ENCODE measurements at regions not wholly inside any gene's neighbourhood (a gene's known extent, or its start where the extent isn't known, plus 50 kb on each side); places are given as distances from the start of the nearest gene placed in this dataset.

DNA sequence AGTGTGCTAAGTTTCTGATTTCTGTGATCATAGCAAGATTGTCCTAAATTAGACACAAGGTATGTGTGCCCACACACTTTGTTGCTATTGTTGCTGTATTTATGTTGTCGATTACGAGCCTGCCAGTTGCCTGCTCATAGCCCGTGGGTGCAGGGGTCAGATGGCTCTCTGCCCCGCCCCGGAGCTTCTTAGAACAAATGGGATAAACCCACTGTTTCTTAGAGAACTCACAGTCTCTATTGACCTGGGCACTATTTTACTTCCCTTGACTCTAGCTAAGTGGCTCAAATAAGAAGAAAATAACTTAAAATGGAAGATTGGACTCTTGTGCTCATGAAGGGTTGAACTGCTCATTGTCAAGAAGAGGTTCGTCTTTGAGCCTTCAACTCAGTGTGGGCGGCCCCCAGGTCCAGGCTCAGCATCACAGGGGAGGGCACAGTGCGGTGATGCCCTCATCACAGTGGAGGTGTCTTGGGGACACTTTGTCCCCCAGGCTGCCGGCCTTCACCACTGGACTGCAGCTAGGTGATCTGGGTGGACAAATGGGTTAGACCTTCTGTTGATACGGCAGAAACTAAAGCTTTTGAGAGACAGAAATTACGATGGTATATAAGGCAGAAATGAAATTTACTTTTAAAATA lies 155.5 kb downstream of the TENT4A start:
- Mint-ChIP-seq H3K4me3 (no peak overlapping the region), H3K36me3 (no peaks in the 10 kb centered on the region), H3K27ac (no peak overlapping the region), H3K4me1 (ENCODE audit: low read depth in 2 of 2) (no peaks in the 10 kb centered on the region), H3K9me3 (no peaks in the 10 kb centered on the region), H3K27me3 (no peaks in the 10 kb centered on the region)
- DNase-seq (ENCODE audit: low spot score), result no peak
- ATAC-seq, result no peak

DNA sequence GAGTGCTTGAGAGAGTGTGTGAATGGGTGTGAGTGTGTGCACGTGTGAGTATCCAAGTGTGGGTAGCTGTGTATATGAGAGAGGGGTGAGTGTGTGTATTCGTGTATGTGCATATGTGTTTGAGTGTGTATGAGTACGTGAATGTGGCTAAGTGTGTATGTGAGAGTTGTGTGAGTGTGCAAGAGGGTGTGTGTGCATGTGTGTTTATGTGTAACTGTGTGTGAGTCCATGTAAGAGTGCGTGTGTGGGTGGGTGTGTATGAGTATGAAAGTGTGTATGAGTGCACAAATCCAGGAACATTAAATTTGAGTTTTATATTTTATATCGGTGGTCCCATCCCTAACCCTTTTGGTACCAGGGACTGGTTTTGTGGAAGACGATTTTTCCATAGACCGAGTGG lies 156.4 kb downstream of the TENT4A start:
- Mint-ChIP-seq H3K27ac (no peak overlapping the region), H3K36me3 (no peaks in the 10 kb centered on the region), H3K9me3 (no peaks in the 10 kb centered on the region), H3K4me1 (ENCODE audit: low read depth in 2 of 2) (no peaks in the 10 kb centered on the region), H3K27me3 (no peaks in the 10 kb centered on the region), H3K4me3 (no peak overlapping the region)
- DNase-seq (ENCODE audit: low spot score), result no peak
- ATAC-seq, result peak in 1 of 2 donors; percentile 34

DNA sequence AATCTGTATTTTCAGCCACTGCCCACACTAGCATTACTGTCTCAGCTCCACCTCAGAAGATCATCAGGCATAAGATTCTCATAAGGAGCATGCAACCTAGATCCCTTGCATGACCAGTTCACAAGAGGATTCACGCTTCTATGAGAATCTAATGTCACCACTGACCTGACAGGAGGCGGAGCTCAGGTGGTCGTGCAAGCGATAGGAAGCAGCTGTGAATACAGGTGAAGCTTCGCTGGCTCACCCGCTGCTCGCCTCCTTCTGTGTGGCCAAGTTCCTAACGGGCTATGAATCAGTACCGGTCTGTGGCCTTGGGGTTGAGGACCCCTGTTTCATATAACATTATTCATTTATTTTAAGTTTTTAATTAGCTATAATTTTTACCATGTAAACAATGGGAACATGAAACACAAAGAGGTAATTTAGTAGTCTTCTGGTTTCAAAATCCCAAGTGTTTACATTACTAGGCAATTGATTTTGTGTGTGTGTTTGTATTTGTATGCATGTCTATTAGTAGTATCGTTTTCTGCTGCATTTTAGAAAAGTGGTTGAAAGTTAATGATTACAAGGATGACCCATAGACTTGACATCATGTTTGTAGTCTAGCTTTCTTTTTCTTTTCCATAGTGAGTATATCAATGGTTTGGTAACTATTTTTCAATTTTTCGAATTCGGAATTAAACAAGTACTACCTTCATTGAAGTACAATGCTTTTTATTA lies 159.4 kb downstream of the TENT4A start:
- Mint-ChIP-seq H3K27ac (no peak overlapping the region), H3K36me3 (no peaks in the 10 kb centered on the region), H3K4me1 (ENCODE audit: low read depth in 2 of 2) (no peaks in the 10 kb centered on the region), H3K27me3 (no peaks in the 10 kb centered on the region), H3K4me3 (no peak overlapping the region), H3K9me3 (no peaks in the 10 kb centered on the region)
- ATAC-seq (no peak), DNase-seq (ENCODE audit: low spot score) (no peak)

DNA sequence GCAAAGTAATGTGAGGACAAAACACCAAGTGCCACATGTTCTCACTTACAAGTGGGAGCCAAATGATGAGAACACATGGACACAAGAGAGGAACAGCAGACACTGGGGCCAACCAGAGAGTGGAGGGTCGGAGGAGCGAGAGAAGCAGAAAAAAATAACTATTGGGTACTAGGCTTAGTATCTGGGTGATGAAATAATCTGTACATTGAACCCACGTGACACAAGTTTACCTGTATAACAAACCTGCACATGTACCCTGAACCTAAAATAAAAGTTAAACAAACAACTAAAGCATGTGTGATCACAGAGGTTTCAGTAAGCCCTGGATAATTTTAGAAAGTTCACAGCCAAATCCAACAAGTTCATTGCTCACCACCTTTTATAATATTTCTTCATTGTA lies 160.1 kb downstream of the TENT4A start:
- Mint-ChIP-seq H3K9me3 (no peaks in the 10 kb centered on the region), H3K27me3 (no peaks in the 10 kb centered on the region), H3K4me3 (no peak overlapping the region), H3K36me3 (no peaks in the 10 kb centered on the region), H3K27ac (no peak overlapping the region), H3K4me1 (ENCODE audit: low read depth in 2 of 2) (no peaks in the 10 kb centered on the region)
- DNase-seq (ENCODE audit: low spot score) (no peak), ATAC-seq (no peak)

DNA sequence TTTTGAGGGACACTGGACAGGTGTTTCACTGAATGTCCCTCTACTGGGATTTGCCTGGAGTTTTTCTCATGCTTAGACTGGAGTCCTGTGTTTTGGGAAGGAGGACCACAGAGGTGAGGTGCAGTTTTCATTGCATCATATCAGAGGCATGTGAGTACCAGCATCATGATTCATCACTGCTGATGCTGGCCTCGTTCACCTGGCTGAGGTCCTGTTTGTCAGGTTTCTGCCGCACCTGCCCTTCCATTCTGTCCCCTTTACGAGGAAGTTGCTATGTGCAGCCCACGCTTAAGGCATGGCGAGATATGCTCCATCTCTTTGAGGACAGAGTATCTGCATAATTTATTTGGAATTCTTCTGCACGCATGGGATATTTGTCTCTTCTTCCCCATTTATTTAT lies 162.1 kb downstream of the TENT4A start:
- no peak for ATAC-seq
- Mint-ChIP-seq H3K27ac (no peak overlapping the region), H3K4me3 (no peak overlapping the region), H3K36me3 (no peaks in the 10 kb centered on the region), H3K4me1 (ENCODE audit: low read depth in 2 of 2) (no peaks in the 10 kb centered on the region), H3K9me3 (no peaks in the 10 kb centered on the region), H3K27me3 (no peaks in the 10 kb centered on the region)
- DNase-seq (ENCODE audit: low spot score), result no peak

DNA sequence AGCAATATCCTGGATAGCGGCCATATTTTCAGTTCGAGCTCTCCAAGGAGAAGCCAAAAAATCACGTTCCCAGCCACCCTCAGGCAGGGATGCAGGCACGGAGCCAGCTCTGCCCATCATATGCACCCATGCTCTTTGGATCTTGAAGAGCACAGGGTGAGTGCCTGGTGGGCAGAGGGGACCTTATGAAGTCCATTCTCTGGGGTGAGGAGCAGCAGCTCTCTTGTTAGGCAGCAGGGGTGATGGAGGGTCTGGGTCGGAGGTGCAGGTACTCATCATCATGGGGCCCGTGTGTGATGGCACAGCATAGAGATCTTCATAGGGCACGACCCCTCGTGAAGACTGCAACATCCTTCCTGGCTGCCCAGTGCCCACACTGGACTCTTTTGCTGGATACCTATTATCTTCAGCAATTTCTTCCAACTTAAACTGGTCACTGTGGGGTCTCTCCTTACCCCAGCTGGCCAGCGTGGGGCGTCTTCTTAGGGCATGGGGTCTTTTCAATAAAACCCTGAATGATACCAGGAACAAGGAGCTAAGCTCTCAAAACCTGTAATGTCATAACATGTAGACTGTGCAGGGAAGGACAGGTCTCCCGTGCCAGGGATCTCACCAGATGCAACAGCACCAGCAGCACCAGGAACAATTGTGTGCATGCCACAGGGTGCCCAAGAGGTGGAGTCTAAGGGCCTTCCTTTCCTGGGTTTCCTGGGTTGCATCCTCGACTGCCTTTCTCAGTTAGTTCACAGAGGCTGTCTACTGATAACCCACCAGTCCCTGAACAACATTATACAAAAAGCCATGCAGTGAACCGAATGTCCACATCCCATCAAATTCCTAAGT lies 165.0 kb downstream of the TENT4A start:
- H3K36me3 Mint-ChIP-seq, result no peaks in the 10 kb centered on the region
- DNase-seq (ENCODE audit: low spot score) (no peak), ATAC-seq (no peak)
- H3K27ac Mint-ChIP-seq, result no peak overlapping the region
- no peak overlapping the region for H3K4me3 Mint-ChIP-seq
- H3K4me1 Mint-ChIP-seq (ENCODE audit: low read depth in 2 of 2), result no peaks in the 10 kb centered on the region
- no peaks in the 10 kb centered on the region for H3K27me3 Mint-ChIP-seq
- H3K9me3 Mint-ChIP-seq, result no peaks in the 10 kb centered on the region

DNA sequence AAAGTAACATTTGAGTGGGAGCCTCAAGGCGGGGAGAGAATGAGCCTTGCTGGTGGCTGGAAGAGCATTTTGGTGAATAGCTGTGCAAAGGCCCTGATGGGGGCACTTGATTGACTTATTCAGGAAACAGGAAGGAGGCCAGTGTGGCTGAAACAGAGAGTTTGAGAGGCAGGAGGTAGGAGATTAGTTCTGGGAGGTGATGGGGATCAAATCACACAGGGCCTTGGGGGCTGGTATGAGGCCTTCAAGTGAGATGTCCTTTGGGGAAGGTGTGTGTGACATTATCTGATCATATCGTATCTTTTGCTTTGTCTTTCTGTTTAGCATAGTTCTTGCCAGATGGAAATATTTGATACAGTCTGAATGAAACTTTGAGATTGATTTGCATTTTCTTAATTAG lies 172.3 kb downstream of the TENT4A start:
- ATAC-seq, result no peak
- Mint-ChIP-seq H3K27me3 (peaks cover 0 to 6% of the 10 kb centered on the region in 2 donors), H3K9me3 (peaks cover 24% of the 10 kb centered on the region), H3K4me1 (ENCODE audit: low read depth in 2 of 2) (no peaks in the 10 kb centered on the region), H3K27ac (no peak overlapping the region), H3K36me3 (peaks cover 12% of the 10 kb centered on the region), H3K4me3 (no peak overlapping the region)
- no peak for DNase-seq (ENCODE audit: low spot score)

DNA sequence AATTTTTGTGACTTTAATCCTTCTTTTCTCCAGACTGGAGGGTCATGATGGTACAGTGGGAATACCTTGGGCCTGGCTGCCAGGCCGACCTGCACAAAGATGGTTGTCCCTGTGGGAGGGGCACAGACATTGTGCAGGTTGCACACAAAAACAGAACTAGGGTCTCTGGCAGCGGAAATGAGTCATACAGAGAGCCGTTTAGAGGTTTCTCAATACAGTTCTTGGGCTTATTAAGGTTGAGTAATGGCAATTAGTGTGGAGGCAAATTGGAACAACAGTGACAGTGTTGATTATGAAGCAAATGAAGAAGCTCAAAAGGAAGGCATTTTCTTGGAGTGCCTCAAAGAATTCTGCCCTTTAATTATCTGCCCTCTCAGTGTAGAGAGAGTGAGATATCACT lies 173.6 kb downstream of the TENT4A start:
- Mint-ChIP-seq H3K4me3 (no peak overlapping the region), H3K4me1 (ENCODE audit: low read depth in 2 of 2) (no peaks in the 10 kb centered on the region), H3K36me3 (peaks cover 12% of the 10 kb centered on the region), H3K27me3 (peaks cover 0 to 6% of the 10 kb centered on the region in 2 donors), H3K27ac (no peak overlapping the region), H3K9me3 (peaks cover 24% of the 10 kb centered on the region)
- DNase-seq (ENCODE audit: low spot score), result no peak
- no peak for ATAC-seq

DNA sequence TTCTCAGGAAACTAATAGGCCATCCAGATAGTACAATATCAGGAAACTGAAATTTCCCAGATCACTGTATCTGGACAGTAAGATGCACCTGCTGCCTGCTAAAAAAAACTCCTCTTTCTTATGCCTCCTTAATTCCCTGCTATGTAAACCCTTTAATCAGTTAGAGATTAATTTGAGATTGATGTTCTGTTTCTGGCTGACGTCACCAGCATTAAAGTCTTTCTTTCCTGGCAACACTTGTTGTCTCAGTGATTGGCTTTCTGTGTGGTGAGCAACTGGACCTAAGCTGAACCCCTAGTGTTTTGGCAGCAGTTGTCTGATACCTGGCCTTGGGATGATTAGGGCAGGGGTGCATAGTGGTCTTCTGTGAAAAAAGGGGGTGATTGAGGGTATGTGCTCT lies 175.8 kb downstream of the TENT4A start:
- no peak overlapping the region for H3K4me3 Mint-ChIP-seq
- H3K9me3 Mint-ChIP-seq, result peaks cover 24% of the 10 kb centered on the region
- DNase-seq (ENCODE audit: low spot score), result no peak
- ATAC-seq, result no peak
- peaks cover 12% of the 10 kb centered on the region for H3K36me3 Mint-ChIP-seq
- H3K27ac Mint-ChIP-seq, result no peak overlapping the region
- no peaks in the 10 kb centered on the region for H3K4me1 Mint-ChIP-seq (ENCODE audit: low read depth in 2 of 2)
- peaks cover 0 to 19% of the 10 kb centered on the region in 2 donors for H3K27me3 Mint-ChIP-seq

DNA sequence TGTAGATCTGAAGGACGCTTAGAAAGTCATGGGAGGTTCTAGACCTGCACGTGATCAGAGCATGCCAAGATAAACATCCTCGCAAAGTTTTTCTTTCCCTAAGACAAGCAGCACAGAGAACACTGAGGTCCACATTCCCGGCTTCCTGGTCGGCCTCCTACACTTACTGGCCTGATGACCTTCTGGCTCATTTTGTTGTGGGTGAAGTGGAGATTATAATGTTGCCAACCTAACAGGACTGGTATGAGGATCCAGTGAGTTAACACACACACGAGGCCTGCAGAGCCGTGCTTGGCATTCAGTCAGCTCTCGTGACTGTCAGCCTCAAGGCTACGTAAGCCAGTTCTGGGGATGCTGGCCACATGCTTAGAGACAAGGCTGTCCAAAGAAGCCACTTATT lies 186.0 kb downstream of the TENT4A start:
- Mint-ChIP-seq H3K36me3 (no peaks in the 10 kb centered on the region), H3K9me3 (peaks cover 8% of the 10 kb centered on the region), H3K4me1 (ENCODE audit: low read depth in 2 of 2) (no peaks in the 10 kb centered on the region), H3K27ac (no peak overlapping the region), H3K4me3 (no peak overlapping the region), H3K27me3 (peaks cover 2 to 11% of the 10 kb centered on the region in 2 donors)
- ATAC-seq (no peak), DNase-seq (ENCODE audit: low spot score) (no peak)

DNA sequence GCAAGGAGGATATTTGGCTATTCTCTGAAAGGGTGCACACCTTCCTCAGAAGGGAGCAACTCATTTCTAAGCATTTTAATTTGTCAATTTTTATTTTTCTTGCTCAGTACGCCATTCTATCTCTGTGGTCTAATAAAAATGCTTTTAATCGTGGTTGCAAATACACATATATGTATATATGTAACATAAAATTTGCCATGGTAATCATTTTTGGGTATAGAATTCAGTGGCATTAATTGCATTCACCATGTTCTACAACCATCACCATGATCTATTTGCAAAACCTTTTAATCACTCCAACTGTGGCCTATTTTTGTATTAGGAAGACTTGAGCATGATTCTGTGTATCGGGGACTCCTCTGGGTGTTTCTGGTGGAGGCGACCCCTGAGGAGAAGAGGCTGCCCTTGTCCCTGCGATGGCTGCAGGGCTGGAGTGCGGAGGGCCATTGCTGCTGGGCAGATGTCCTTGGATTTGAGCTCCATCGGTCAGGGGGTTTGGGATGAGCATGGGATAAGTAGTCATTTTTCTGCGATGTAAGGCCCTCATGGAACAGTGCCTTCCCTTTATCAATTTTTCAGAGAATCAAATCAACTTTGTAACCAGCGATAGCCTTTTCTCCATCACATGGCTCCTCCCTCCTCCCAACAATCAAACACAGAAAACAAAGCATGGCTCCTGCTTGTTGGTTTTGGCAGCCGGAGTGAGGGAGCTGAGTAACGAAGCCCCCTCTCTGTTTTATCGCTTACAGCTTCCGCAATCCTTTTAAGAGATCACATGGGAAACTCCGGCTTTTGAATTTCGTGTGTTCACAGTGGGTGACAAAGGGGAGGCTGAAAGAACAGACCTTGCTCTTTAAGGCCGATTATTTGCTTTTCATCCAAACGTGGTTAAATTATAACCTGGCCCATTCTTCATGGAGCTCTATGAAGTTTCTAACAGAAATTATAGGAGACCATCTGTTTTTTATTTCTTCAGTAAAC lies 187.3 kb downstream of the TENT4A start:
- H3K27me3 Mint-ChIP-seq, result peaks cover 2 to 11% of the 10 kb centered on the region in 2 donors
- H3K27ac Mint-ChIP-seq, result no peak overlapping the region
- no peaks in the 10 kb centered on the region for H3K4me1 Mint-ChIP-seq (ENCODE audit: low read depth in 2 of 2)
- no peak overlapping the region for H3K4me3 Mint-ChIP-seq
- no peak for ATAC-seq
- no peaks in the 10 kb centered on the region for H3K36me3 Mint-ChIP-seq
- H3K9me3 Mint-ChIP-seq, result peaks cover 8% of the 10 kb centered on the region
- DNase-seq (ENCODE audit: low spot score), result no peak

DNA sequence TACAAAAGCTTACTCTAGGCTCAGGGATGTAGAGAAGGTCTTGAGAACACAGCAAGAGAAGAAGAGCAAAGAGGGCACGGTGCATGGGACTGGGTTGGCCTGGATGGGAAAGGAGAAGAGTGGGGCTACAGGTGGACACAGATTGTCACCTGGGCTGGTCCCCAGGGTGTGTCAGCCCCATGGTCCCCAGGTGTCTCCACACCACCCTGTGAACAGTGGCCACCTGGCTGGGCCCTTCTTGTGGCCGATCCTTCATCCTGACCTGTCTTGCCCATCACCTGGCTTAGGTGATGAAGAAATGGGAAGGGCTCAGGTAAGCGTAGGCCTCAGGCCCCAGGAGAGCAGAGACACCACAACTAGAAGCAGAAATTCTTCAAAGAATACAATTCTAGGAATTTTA lies 188.9 kb downstream of the TENT4A start:
- no peaks in the 10 kb centered on the region for H3K4me1 Mint-ChIP-seq (ENCODE audit: low read depth in 2 of 2)
- H3K27me3 Mint-ChIP-seq, result peaks cover 0 to 12% of the 10 kb centered on the region in 2 donors
- DNase-seq (ENCODE audit: low spot score), result no peak
- H3K9me3 Mint-ChIP-seq, result peaks cover 10% of the 10 kb centered on the region
- no peaks in the 10 kb centered on the region for H3K36me3 Mint-ChIP-seq
- no peak overlapping the region for H3K4me3 Mint-ChIP-seq
- no peak for ATAC-seq
- H3K27ac Mint-ChIP-seq, result no peak overlapping the region

DNA sequence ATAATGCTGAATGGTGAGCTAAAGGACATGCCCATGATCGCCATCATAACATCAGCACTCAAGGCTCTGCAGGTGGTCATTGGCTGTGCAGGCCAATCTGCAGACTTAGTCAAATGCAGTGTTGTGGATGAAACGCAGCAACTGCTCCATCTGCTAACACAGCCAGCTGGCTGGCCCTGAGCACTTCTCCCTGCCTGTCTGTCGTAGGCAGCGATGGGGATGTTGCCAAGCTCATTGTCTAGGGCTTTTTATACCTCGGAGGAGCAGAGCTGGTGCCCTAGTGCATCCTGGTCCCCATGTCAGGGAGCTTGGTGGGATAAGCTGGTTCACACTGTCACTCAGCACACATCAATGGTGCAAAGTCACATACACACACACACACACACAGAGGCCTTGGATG lies 189.4 kb downstream of the TENT4A start:
- H3K27ac Mint-ChIP-seq, result no peak overlapping the region
- H3K4me3 Mint-ChIP-seq, result no peak overlapping the region
- DNase-seq (ENCODE audit: low spot score) (no peak), ATAC-seq (no peak)
- peaks cover 12% of the 10 kb centered on the region for H3K9me3 Mint-ChIP-seq
- peaks cover 0 to 12% of the 10 kb centered on the region in 2 donors for H3K27me3 Mint-ChIP-seq
- no peaks in the 10 kb centered on the region for H3K36me3 Mint-ChIP-seq
- no peaks in the 10 kb centered on the region for H3K4me1 Mint-ChIP-seq (ENCODE audit: low read depth in 2 of 2)
